ENCODE measurements at regions not wholly inside any gene's neighbourhood (a gene's known extent, or its start where the extent isn't known, plus 50 kb on each side); places are given as distances from the start of the nearest gene placed in this dataset.
"Not testable (repeated sequence)": the region's sequence is repeated elsewhere in the genome, so short reads cannot be mapped to it uniquely, and the experiment has no call there.

DNA sequence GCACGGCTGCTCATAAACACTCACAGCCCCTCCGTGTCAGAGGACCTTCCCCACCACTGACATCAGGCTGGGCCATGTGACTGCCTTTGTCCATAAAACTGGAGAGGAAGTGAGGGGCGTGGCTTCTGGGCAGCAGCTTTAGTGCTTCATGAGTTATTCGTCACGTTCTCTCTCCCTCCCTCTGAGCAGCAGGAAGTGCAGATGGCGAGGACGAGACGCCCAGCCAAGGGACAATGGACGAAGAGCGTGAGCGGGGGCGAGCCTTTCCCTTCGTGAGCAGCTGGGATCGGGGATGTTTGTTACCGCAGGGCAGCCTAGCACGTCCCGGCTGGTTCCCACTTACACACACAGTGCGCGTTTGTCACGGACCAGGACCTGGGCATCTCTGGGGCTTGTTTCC lies 248.2 kb downstream of the ADGRD1 start:
- not testable (repeated sequence) for TF ChIP-seq POLR2A, CTCF (IDR thresholded peaks at IDR 0.05)

Measured in uterus (tissue), 2 donors.